A673 (cell line): ENCODE measurements at regions not wholly inside any gene's neighbourhood (a gene's known extent, or its start where the extent isn't known, plus 50 kb on each side); places are given as distances from the start of the nearest gene placed in this dataset.

Experiments
- BruUV-seq: library from RNA; stranded (reverse); fragments of 400-500 nt; replicated peaks from 2 replicates; lab custom pipeline; 2021; lab: Mats Ljungman, UMichigan
- CTCF ChIA-PET: fragments of 300-600 bp; sonication (Branson Sonifier 250); formaldehyde crosslinking; loops from one replicate; lab custom pipeline; 2022; ENCODE audit warnings: antibody characterized with exemption; lab: Charles Lee
- POLR2A ChIA-PET: fragments of 300-600 bp; sonication (Branson Sonifier 250); formaldehyde crosslinking; loops from one replicate; lab custom pipeline; 2022; ENCODE audit warnings: antibody characterized with exemption; ENCODE audit not compliant: low non-redundant PET; lab: Charles Lee
- DNase-seq: peaks from one replicate; pipeline ENCODE4 v3.0.0-alpha.2; 2015; ENCODE audit warnings: low spot score
- H3K27ac ChIP-seq: fragments of 200-600 bp; sonication (generic); 2 replicates; pipeline ENCODE4 v1.5.1; 2016; ENCODE audit warnings: mixed run types, low read depth, mild to moderate bottlenecking, mixed read lengths, antibody characterized with exemption, low read length; ENCODE audit not compliant: poor library complexity, severe bottlenecking
- H3K27me3 ChIP-seq: fragments of 200-600 bp; sonication (generic); replicated peaks from 2 replicates; pipeline ENCODE4 v1.6.1; 2017; ENCODE audit warnings: mixed run types, low read depth, mild to moderate bottlenecking, mixed read lengths, antibody characterized with exemption, low read length; ENCODE audit not compliant: insufficient read depth, poor library complexity
- H3K36me3 ChIP-seq: fragments of 200-600 bp; sonication (generic); 2 replicates; pipeline ENCODE4 v1.6.1; 2016; ENCODE audit warnings: mixed run types, mild to moderate bottlenecking, mixed read lengths, antibody characterized with exemption, low read length; ENCODE audit not compliant: insufficient read depth, poor library complexity, severe bottlenecking
- H3K4me1 ChIP-seq: fragments of 200-600 bp; sonication (generic); 2 replicates; pipeline ENCODE4 v1.6.1; 2017; ENCODE audit warnings: mixed run types, mild to moderate bottlenecking, mixed read lengths, antibody characterized with exemption, low read length; ENCODE audit not compliant: insufficient read depth, poor library complexity, severe bottlenecking
- H3K4me3 ChIP-seq: fragments of 200-600 bp; sonication (generic); 2 replicates; pipeline ENCODE4 v1.5.1; 2016; ENCODE audit warnings: low read depth, mixed run types, mild to moderate bottlenecking, mixed read lengths, low read length; ENCODE audit not compliant: poor library complexity, severe bottlenecking
- H3K9me3 ChIP-seq: fragments of 200-600 bp; sonication (generic); 2 replicates; pipeline ENCODE4 v1.6.1; 2016; ENCODE audit warnings: mixed run types, low read depth, mild to moderate bottlenecking, mixed read lengths, antibody characterized with exemption, low read length; ENCODE audit not compliant: poor library complexity, severe bottlenecking
- CTCF ChIP-seq: fragments of 300-800, 200-600 bp; sonication (generic); conservative IDR thresholded peaks from 2 replicates; pipeline ENCODE4 v1.5.1; 2017; ENCODE audit warnings: low read depth, mild to moderate bottlenecking, antibody characterized with exemption, low read length, moderate library complexity, mixed read lengths
- EZH2 ChIP-seq: fragments of 200-600 bp; sonication (generic); IDR thresholded peaks from 2 replicates; pipeline ENCODE4 v1.6.1; 2017; ENCODE audit warnings: borderline replicate concordance, low read depth, mild to moderate bottlenecking, mixed read lengths, antibody characterized with exemption, low read length; ENCODE audit not compliant: poor library complexity, severe bottlenecking
- intact Hi-C: fragments of 100-400 bp; cut with micrococcal nuclease; formaldehyde crosslinking; loops from one replicate; pipeline ENCODE4 v1.10.0; 2022; ENCODE audit not compliant: unreplicated experiment

- Histone ChIP-seq H3K4me3 (no peak overlapping the region), H3K36me3 (no peaks in the 10 kb centered on the region), H3K4me1 (peaks cover 37% of the 10 kb centered on the region), H3K27ac (peak overlapping the region; percentile 70), H3K9me3 (no peaks in the 10 kb centered on the region), H3K27me3 (no peaks in the 10 kb centered on the region)
- POLR2A ChIA-PET: no interaction called here
- CTCF ChIA-PET: no interaction called here
- no peak for DNase-seq
- intact Hi-C loops: loop anchor here (1.0 to 10.0 kb wide), 4 partner anchors 128 to 1620 kb away; partner anchors contain the start of gene RGS21
- TSS peak; percentile 82 for BruUV-seq
- TF ChIP-seq EZH2 (no peak), CTCF (no peak)
These were observed 128.4 kb downstream of the RGS21 start for GRCh38 chr1:192445241-192445640.

GRCh38 chr1:192445839-192446489, 129.2 kb downstream of the RGS21 start:
- H3K9me3 ChIP-seq: no peaks in the 10 kb centered on the region
- ChIA-PET CTCF (no interaction called here), POLR2A (no interaction called here)
- no peak overlapping the region for H3K4me3 ChIP-seq
- peak; percentile 77 for DNase-seq
- no TSS peak for BruUV-seq
- H3K4me1 ChIP-seq: peaks cover 41% of the 10 kb centered on the region
- peak overlapping the region; percentile 70 for H3K27ac ChIP-seq
- H3K36me3 ChIP-seq: no peaks in the 10 kb centered on the region
- no peaks in the 10 kb centered on the region for H3K27me3 ChIP-seq
- intact Hi-C loops: loop anchor here (1.0 to 10.0 kb wide), 4 partner anchors 129 to 1621 kb away; partner anchors contain the start of gene RGS21
- TF ChIP-seq EZH2 (no peak), CTCF (peak; percentile 84)

GRCh38 chr1:192448026-192448578, 127.5 kb upstream of the RGS1 start:
- no TSS peak for BruUV-seq
- intact Hi-C loops: loop anchor here (5.0 to 10.0 kb wide), 2 partner anchors 221 to 1623 kb away; no protein-coding TSS in a partner anchor
- Histone ChIP-seq H3K4me1 (peaks cover 56% of the 10 kb centered on the region), H3K4me3 (no peak overlapping the region), H3K36me3 (no peaks in the 10 kb centered on the region), H3K27ac (peak overlapping the region; percentile 18), H3K9me3 (no peaks in the 10 kb centered on the region), H3K27me3 (no peaks in the 10 kb centered on the region)
- TF ChIP-seq EZH2 (no peak), CTCF (no peak)
- DNase-seq: no peak
- ChIA-PET POLR2A (no interaction called here), CTCF (interaction anchor here (0.6 kb wide), 1 partner anchor 13 kb away, joined by 14 read pairs; no protein-coding TSS in a partner anchor)
